Neural crest cell (in vitro differentiated cells): ENCODE measurements at regions not wholly inside any gene's neighbourhood (a gene's known extent, or its start where the extent isn't known, plus 50 kb on each side); places are given as distances from the start of the nearest gene placed in this dataset.

Source experiments
- DNase-seq: peaks from one replicate; pipeline ENCODE4 v3.0.0; 2021; ENCODE audit warnings: low read depth, mixed read lengths, low spot score
- H3K27ac Mint-ChIP-seq: one replicate; pipeline ENCODE4 v1.8.0; 2021; ENCODE audit warnings: mild to moderate bottlenecking, mixed read lengths; ENCODE audit not compliant: unreplicated experiment
- H3K27me3 Mint-ChIP-seq: 2 replicates; pipeline ENCODE4 v1.8.0; 2021; ENCODE audit warnings: low read depth, mild to moderate bottlenecking, mixed read lengths
- H3K36me3 Mint-ChIP-seq: 2 replicates; pipeline ENCODE4 v1.8.0; 2021; ENCODE audit warnings: low read depth, mild to moderate bottlenecking, mixed read lengths
- H3K4me1 Mint-ChIP-seq: 2 replicates; pipeline ENCODE4 v1.8.0; 2021; ENCODE audit warnings: mixed read lengths
- H3K4me3 Mint-ChIP-seq: one replicate; pipeline ENCODE4 v1.8.0; 2021; ENCODE audit warnings: mild to moderate bottlenecking, mixed read lengths
- H3K9me3 Mint-ChIP-seq: 2 replicates; pipeline ENCODE4 v1.8.0; 2021; ENCODE audit warnings: mixed read lengths
- TF ChIP-seq, protein P1 (sequence below): fragments of 200-600 bp; sonication (generic); conservative IDR thresholded peaks from 2 replicates; pipeline ENCODE4 v1.5.0; 2021; ENCODE audit warnings: antibody characterized with exemption, mild to moderate bottlenecking

DNA sequence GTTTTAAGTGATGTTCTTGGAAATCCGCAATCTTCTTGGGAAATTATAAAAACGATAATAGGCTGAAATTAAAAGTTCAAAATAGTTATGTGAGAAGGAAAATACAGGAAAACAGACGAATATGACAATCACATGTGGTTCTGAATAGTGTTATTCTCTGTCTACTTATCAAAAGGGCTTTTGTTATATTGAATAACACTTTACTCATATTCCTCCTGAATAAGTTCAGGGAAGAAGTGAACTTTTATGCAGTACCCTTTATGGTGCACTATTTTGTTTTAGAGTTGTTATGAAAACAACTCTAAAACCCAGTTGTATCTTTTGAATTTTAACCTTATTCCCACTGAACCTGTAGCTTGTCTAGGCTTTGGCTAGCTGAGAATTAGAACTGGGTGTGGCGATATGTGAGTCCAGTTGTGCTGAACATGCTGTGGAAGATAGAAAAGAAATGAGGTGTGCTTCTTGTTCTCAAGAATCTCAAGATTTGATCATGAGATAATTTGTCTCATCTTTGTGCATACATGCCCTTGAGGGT lies 384.4 kb downstream of the LMO7 start:
- Mint-ChIP-seq H3K27ac (peak overlapping the region; percentile 57), H3K27me3 (no peaks in the 10 kb centered on the region), H3K4me3 (no peak overlapping the region), H3K36me3 (no peaks in the 10 kb centered on the region), H3K4me1 (peaks cover 25% of the 10 kb centered on the region), H3K9me3 (no peaks in the 10 kb centered on the region)
- TF ChIP-seq, protein P1, sequence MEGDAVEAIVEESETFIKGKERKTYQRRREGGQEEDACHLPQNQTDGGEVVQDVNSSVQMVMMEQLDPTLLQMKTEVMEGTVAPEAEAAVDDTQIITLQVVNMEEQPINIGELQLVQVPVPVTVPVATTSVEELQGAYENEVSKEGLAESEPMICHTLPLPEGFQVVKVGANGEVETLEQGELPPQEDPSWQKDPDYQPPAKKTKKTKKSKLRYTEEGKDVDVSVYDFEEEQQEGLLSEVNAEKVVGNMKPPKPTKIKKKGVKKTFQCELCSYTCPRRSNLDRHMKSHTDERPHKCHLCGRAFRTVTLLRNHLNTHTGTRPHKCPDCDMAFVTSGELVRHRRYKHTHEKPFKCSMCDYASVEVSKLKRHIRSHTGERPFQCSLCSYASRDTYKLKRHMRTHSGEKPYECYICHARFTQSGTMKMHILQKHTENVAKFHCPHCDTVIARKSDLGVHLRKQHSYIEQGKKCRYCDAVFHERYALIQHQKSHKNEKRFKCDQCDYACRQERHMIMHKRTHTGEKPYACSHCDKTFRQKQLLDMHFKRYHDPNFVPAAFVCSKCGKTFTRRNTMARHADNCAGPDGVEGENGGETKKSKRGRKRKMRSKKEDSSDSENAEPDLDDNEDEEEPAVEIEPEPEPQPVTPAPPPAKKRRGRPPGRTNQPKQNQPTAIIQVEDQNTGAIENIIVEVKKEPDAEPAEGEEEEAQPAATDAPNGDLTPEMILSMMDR, result no peak
- no peak for DNase-seq

DNA sequence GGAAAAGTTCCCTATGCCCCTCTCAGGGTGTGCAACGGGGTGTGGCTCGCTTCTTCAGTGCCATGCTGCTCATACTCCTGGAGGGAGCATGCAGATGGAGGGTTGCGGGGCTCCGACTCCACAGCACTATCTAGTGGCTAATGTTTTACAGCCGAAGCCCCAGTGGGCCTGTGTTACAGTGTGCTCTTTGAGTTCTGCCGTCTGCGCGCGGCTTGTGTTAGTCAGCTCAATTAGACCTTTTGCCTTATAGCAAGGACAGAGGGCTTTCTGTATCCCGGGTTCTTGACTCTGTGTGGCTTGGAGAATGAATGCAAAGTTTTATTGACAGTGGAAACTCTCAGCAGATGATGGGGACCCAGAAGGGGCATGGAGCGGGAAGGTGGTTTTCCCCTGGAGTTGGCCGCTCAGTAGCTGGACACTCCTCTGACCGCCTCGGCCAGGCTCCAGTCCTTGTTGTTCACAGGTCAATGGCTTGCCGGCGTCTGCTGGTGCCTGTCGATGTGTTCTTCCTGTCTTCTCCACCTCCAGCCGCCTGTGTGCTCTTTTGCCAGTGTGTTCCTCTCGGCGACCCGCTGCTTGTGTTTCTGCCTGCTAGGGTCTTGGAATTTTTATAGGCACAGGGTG lies 383.4 kb downstream of the LMO7 start:
- DNase-seq, result peak; percentile 49
- Mint-ChIP-seq H3K27ac (peak overlapping the region; percentile 58), H3K36me3 (no peaks in the 10 kb centered on the region), H3K9me3 (no peaks in the 10 kb centered on the region), H3K4me1 (peaks cover 34% of the 10 kb centered on the region), H3K4me3 (no peak overlapping the region), H3K27me3 (no peaks in the 10 kb centered on the region)
- TF ChIP-seq, protein P1, result peak; percentile 54

DNA sequence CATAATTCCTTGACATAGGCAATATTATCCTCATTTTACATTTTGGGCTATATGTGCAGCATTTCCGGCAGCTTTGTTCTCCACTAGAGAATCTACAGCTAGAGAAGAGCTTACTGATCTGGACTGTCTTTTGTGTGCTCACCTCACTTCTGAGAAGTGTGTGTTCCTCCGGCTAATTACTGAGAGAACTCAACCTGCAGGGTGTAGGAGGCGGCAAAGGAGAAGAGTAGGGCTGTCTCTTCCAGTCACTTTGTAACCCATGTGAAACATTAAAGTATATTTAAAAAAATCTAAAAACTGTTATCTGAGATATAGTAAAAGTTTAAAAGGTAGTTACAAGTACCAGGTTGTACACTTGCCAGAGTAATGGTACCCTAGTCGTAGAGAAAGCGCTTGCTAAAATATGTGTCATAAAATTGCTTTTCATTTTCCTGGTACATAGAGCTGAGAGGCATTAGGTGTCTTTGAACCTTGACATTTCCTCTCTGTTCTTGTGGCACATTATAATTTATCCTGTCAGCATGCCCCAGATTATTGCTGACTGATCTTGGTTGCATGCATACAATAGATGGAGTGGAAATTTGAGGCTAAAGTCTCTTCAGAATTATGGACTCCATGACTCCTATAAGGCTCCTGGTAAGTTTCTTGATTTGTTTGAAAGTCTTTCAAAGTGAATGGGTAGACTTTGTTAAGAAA lies 381.9 kb downstream of the LMO7 start:
- Mint-ChIP-seq H3K36me3 (no peaks in the 10 kb centered on the region), H3K9me3 (no peaks in the 10 kb centered on the region)
- TF ChIP-seq, protein P1, result no peak

DNA sequence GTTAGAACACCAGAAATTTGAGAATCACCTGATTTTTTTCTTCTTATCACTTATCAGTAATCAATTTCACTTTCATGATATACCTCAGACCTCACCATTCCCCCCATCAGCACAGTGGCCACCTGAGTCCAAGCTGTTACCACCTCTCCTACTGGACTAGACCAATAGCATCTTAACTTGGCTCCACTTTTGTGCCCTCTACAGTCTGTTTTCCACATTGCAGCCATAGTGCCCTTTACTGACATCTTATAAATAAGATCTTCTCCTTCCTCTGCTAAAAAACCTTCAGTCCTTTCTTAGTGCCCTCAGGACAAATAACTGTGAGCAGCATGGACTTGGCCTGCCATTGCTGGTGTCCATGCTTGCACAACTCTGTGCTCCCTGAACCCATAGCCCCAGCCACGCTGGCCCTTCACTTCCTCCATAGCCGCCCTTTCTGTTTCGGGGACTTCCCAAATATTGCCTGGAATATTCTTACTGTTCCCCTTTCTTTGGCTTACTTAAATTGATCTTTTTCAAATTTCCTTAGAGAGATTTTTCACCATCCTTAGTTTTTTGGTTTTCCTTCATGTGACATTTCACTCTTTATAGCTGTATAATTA lies 380.8 kb downstream of the LMO7 start:
- H3K36me3 Mint-ChIP-seq, result no peaks in the 10 kb centered on the region
- peaks cover 39% of the 10 kb centered on the region for H3K4me1 Mint-ChIP-seq
- TF ChIP-seq, protein P1, result peak; percentile 55
- no peak overlapping the region for H3K4me3 Mint-ChIP-seq
- no peak overlapping the region for H3K27ac Mint-ChIP-seq
- no peak for DNase-seq
- H3K27me3 Mint-ChIP-seq, result no peaks in the 10 kb centered on the region
- no peaks in the 10 kb centered on the region for H3K9me3 Mint-ChIP-seq

More for the DNA sequence above, 381.9 kb downstream of the LMO7 start:
- H3K27me3 Mint-ChIP-seq, result no peaks in the 10 kb centered on the region
- no peak overlapping the region for H3K4me3 Mint-ChIP-seq
- H3K27ac Mint-ChIP-seq, result no peak overlapping the region
- no peak for DNase-seq
- H3K4me1 Mint-ChIP-seq, result peaks cover 39% of the 10 kb centered on the region

DNA sequence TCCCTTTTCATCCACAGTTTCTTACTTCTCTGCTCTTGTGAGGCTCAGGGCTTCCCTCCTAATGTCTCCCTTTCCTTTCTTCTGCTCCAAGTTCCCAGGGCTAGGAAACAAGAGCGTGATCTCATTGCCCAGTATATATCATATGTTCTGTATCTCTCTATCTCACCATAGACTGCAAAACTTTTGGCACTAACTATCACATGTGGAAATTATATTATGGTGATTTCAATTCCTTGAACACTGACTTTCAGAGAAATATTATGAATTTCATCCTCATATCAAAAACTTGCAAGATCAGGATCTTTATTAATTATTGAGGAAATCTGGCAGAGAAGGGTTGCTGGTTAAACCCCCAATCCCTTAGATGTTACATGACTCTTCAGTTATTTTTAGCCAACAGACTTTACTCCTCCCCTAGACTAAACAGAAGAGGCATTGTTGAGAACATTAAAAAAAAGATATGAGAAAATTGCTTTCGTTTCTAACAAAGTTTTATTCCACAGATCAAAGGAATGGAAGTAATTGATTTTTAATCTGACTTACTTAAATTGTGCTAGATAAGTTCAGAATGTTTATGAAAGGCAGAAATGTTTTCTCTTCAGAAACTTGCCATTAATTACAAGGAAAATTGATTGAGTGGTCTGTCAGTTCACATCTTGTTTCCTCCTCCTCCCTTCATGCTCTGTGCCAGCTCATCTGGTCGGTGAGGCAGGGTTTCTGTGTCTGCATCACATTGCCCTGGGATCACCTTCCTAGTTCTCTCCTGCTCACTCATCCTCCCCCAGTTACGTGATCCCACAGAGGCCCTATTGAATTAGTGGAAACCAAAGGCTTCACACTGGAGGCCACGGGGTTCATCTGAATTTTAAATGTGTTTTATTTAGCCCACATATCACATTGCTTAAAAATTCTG lies 378.5 kb downstream of the LMO7 start:
- no peaks in the 10 kb centered on the region for H3K36me3 Mint-ChIP-seq
- peaks cover 23% of the 10 kb centered on the region for H3K4me1 Mint-ChIP-seq
- H3K27ac Mint-ChIP-seq, result peak overlapping the region; percentile 95
- no peaks in the 10 kb centered on the region for H3K9me3 Mint-ChIP-seq
- TF ChIP-seq, protein P1, result no peak
- no peaks in the 10 kb centered on the region for H3K27me3 Mint-ChIP-seq
- H3K4me3 Mint-ChIP-seq, result peak overlapping the region; percentile 9
- DNase-seq, result no peak
